Neural cell (in vitro differentiated cells): ENCODE measurements at regions not wholly inside any gene's neighbourhood (a gene's known extent, or its start where the extent isn't known, plus 50 kb on each side); places are given as distances from the start of the nearest gene placed in this dataset.

ENCODE experiments used
- CTCF ChIP-seq: fragments of 450-650 bp; IDR thresholded peaks from 2 replicates; pipeline ENCODE4 v1.5.1; 2014; ENCODE audit warnings: antibody characterized with exemption, mild to moderate bottlenecking, moderate library complexity; ENCODE audit not compliant: poor library complexity, severe bottlenecking
- POLR2AphosphoS5 ChIP-seq: IDR thresholded peaks from 2 replicates; pipeline ENCODE4 v1.6.1; 2012
- RAD21 ChIP-seq: fragments of 450-650 bp; conservative IDR thresholded peaks from 2 replicates; pipeline ENCODE4 v1.6.1; 2014; ENCODE audit warnings: antibody characterized with exemption, mild to moderate bottlenecking, moderate library complexity
- REST ChIP-seq: IDR thresholded peaks from 2 replicates; pipeline ENCODE4 v1.6.1; 2012; ENCODE audit warnings: borderline replicate concordance

- no peak for TF ChIP-seq POLR2AphosphoS5
- TF ChIP-seq REST, result no peak
- TF ChIP-seq CTCF, result no peak
- TF ChIP-seq RAD21, result no peak
These were observed 214.9 kb downstream of the DSEL start for GRCh38 chr18:67301592-67301991.
